Trophoblast cell (in vitro differentiated cells and primary cell): ENCODE measurements at regions not wholly inside any gene's neighbourhood (a gene's known extent, or its start where the extent isn't known, plus 50 kb on each side); places are given as distances from the start of the nearest gene placed in this dataset.

Experiments used
- DNase-seq, 2 donors: peaks; one replicate each; pipeline ENCODE4 v3.0.0-alpha.2; 2016
- H2AFZ ChIP-seq: 2 replicates; pipeline ENCODE4 v1.6.1; 2013; ENCODE audit warnings: low read length, moderate library complexity, mild to moderate bottlenecking; ENCODE audit not compliant: insufficient read depth, poor library complexity
- H2AK5ac ChIP-seq: 2 replicates; pipeline ENCODE4 v1.6.1; 2013; ENCODE audit warnings: mild to moderate bottlenecking, low read length
- H2BK120ac ChIP-seq: 2 replicates; pipeline ENCODE4 v1.6.1; 2013; ENCODE audit warnings: low read length, mild to moderate bottlenecking, moderate library complexity; ENCODE audit not compliant: insufficient read depth, poor library complexity
- H2BK12ac ChIP-seq: 2 replicates; pipeline ENCODE4 v1.6.1; 2013; ENCODE audit warnings: mild to moderate bottlenecking, low read length, moderate library complexity
- H2BK5ac ChIP-seq: 2 replicates; pipeline ENCODE4 v1.6.1; 2013; ENCODE audit warnings: low read length, low read depth, moderate library complexity, mild to moderate bottlenecking; ENCODE audit not compliant: poor library complexity
- H3K14ac ChIP-seq: 2 replicates; pipeline ENCODE4 v1.6.1; 2013; ENCODE audit warnings: mild to moderate bottlenecking, low read length
- H3K18ac ChIP-seq: 2 replicates; pipeline ENCODE4 v1.6.1; 2013; ENCODE audit warnings: mild to moderate bottlenecking, low read length
- H3K23ac ChIP-seq: 2 replicates; pipeline ENCODE4 v1.6.1; 2013; ENCODE audit warnings: low read length
- H3K27ac ChIP-seq: 2 replicates; pipeline ENCODE4 v1.5.1; 2013; ENCODE audit warnings: low read depth, mild to moderate bottlenecking, inconsistent platforms, low read length, moderate library complexity
- H3K27me3 ChIP-seq: 2 replicates; pipeline ENCODE4 v1.6.1; 2013; ENCODE audit warnings: inconsistent platforms, mild to moderate bottlenecking, low read length, moderate library complexity; ENCODE audit not compliant: insufficient read depth
- H3K36me3 ChIP-seq, 2 experiments: 1 replicate in 1 of 2; 2 replicates in 1 of 2; pipeline ENCODE4 v1.6.1; 2013; ENCODE audit warnings: low read length in 2 of 2, mild to moderate bottlenecking in 2 of 2, moderate library complexity in 1 of 2; ENCODE audit not compliant: insufficient read depth in 2 of 2, control insufficient read depth in 1 of 2
- H3K4ac ChIP-seq: 2 replicates; pipeline ENCODE4 v1.6.1; 2013; ENCODE audit warnings: low read depth, mild to moderate bottlenecking, low read length, moderate library complexity
- H3K4me1 ChIP-seq, 2 experiments: 1 replicate in 1 of 2; 2 replicates in 1 of 2; pipeline ENCODE4 v1.6.1; 2013; ENCODE audit warnings: low read length in 2 of 2, mild to moderate bottlenecking in 2 of 2, moderate library complexity in 1 of 2; ENCODE audit not compliant: insufficient read depth in 2 of 2, control insufficient read depth in 1 of 2
- H3K4me2 ChIP-seq: 2 replicates; pipeline ENCODE4 v1.6.1; 2013; ENCODE audit warnings: inconsistent platforms, mild to moderate bottlenecking, low read length, moderate library complexity
- H3K4me3 ChIP-seq: 2 replicates; pipeline ENCODE4 v1.5.1; 2013; ENCODE audit warnings: mild to moderate bottlenecking, low read depth, low read length, inconsistent platforms
- H3K79me1 ChIP-seq: one replicate; pipeline ENCODE4 v1.6.1; 2013; ENCODE audit warnings: low read length
- H3K79me2 ChIP-seq: 2 replicates; pipeline ENCODE4 v1.6.1; 2013; ENCODE audit warnings: low read length, mild to moderate bottlenecking; ENCODE audit not compliant: control insufficient read depth, insufficient read depth, poor library complexity
- H3K9ac ChIP-seq: 2 replicates; pipeline ENCODE4 v1.6.1; 2013; ENCODE audit warnings: mild to moderate bottlenecking, low read length
- H3K9me3 ChIP-seq: 2 replicates; pipeline ENCODE4 v1.6.1; 2013; ENCODE audit warnings: low read depth, mild to moderate bottlenecking, control low read depth, inconsistent platforms, low read length; ENCODE audit not compliant: insufficient read depth
- H4K12ac ChIP-seq: 2 replicates; pipeline ENCODE4 v1.6.1; 2013; ENCODE audit warnings: low read depth, mild to moderate bottlenecking, low read length, moderate library complexity
- H4K8ac ChIP-seq: 2 replicates; pipeline ENCODE4 v1.6.1; 2013; ENCODE audit warnings: low read depth, mild to moderate bottlenecking, low read length, moderate library complexity
- H4K91ac ChIP-seq: one replicate; pipeline ENCODE4 v1.6.1; 2013; ENCODE audit warnings: low read depth, mild to moderate bottlenecking, low read length, moderate library complexity
- WGBS: extraction: QIAGEN DNeasy Blood & Tissue Kit; methylation state at CpG from one replicate; pipeline ENCODE4 v1.1.7; 2013; ENCODE audit warnings: missing lambda C conversion rate; ENCODE audit not compliant: insufficient read length, insufficient coverage; ENCODE audit errors: extremely low coverage; 5-methylcytosine and 5-hydroxymethylcytosine counted together

DNA sequence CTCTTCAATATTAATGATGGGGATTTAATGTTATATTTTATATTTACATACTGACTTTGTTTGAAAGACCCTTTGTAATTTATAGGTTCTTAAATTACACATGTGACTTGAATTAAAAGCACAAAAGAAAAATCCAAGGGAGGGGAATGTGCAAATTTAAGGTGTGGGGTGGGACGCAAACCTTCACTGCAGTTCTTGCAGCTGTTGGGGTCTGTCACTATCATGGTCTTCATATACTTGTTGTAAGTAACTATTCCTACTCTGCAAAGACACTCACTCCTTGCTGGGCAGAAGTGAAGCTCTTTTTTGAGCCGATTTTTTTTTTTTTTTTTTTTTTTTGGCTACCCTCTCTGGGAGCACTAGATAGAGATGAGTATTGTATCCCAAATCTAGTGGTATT lies 505.3 kb downstream of the ARHGEF28 start:
- Histone ChIP-seq H3K27ac (no peak overlapping the region), H4K8ac (no peak overlapping the region), H3K4ac (no peak overlapping the region), H3K79me2 (no peaks in the 10 kb centered on the region), H3K23ac (no peak overlapping the region), H3K4me2 (no peak overlapping the region), H3K9ac (no peak overlapping the region), H3K14ac (no peak overlapping the region), H2BK12ac (no peak overlapping the region), H4K91ac (no peak overlapping the region), H3K79me1 (peaks cover 8% of the 10 kb centered on the region), H3K18ac (no peak overlapping the region), H3K9me3 (no peaks in the 10 kb centered on the region), H3K36me3 (no peaks in the 10 kb centered on the region), H2AK5ac (no peak overlapping the region), H2BK5ac (no peak overlapping the region), H3K27me3 (no peaks in the 10 kb centered on the region), H2AFZ (no peak overlapping the region), H3K4me3 (no peak overlapping the region), H4K12ac (no peak overlapping the region), H3K4me1 (peaks cover 13 to 14% of the 10 kb centered on the region in 2 experiments), H2BK120ac (no peak overlapping the region)
- no peak for DNase-seq
- no CpG with 5 or more reads among the region's 2 CpGs for WGBS

DNA sequence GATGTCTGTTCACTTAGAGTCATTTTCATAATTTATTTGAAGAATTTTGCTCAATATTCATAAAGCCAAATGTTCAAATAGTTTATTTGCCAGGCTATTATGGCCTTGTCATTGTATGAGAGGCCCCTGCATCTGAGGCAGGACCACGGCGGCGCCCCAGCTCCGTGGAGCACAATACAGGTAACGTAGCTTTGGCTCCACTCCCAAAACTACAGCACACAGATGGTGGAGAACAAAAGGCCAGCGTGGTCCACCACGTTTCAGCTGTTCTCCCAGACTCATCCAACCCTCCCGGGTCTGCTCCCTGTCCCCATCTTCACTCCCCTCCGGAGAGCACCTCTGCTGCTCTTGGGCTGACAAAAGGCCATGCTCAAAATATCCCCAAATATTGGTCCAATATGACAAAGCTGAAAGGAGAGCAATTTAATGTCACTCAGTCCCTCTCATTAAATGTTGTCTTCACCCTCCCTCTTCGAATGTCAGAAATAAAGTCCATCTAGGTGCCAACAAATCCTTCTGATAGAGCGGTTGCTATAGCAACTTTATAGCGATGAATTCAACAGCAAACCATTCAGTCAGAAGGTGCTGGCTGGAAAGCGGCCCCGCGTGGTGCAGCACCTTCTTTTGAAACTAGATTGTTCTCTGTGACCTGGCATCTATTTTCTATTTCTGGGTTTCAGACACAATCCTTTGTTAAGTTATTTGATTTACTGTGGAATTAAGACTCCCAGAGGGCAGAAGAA lies 504.3 kb downstream of the ARHGEF28 start:
- H3K27me3 ChIP-seq: no peaks in the 10 kb centered on the region
- no peak overlapping the region for H2AFZ ChIP-seq
- no peaks in the 10 kb centered on the region for H3K79me2 ChIP-seq
- H2BK5ac ChIP-seq: no peak overlapping the region
- H3K27ac ChIP-seq: no peak overlapping the region
- H4K91ac ChIP-seq: no peak overlapping the region
- H3K4me1 ChIP-seq: peaks cover 13 to 14% of the 10 kb centered on the region in 2 experiments
- H3K18ac ChIP-seq: no peak overlapping the region
- H3K9ac ChIP-seq: no peak overlapping the region
- no peak overlapping the region for H3K4me3 ChIP-seq
- H3K36me3 ChIP-seq: no peaks in the 10 kb centered on the region
- H2BK120ac ChIP-seq: no peak overlapping the region
- peaks cover 11% of the 10 kb centered on the region for H3K79me1 ChIP-seq
- H4K12ac ChIP-seq: no peak overlapping the region
- H3K14ac ChIP-seq: no peak overlapping the region
- H3K9me3 ChIP-seq: no peaks in the 10 kb centered on the region
- H3K4ac ChIP-seq: no peak overlapping the region
- H3K23ac ChIP-seq: no peak overlapping the region
- H3K4me2 ChIP-seq: no peak overlapping the region
- H2AK5ac ChIP-seq: no peak overlapping the region
- peak overlapping the region; percentile 41 for H2BK12ac ChIP-seq
- no peak overlapping the region for H4K8ac ChIP-seq
- no peak for DNase-seq
- WGBS: no CpG with 5 or more reads among the region's 15 CpGs

DNA sequence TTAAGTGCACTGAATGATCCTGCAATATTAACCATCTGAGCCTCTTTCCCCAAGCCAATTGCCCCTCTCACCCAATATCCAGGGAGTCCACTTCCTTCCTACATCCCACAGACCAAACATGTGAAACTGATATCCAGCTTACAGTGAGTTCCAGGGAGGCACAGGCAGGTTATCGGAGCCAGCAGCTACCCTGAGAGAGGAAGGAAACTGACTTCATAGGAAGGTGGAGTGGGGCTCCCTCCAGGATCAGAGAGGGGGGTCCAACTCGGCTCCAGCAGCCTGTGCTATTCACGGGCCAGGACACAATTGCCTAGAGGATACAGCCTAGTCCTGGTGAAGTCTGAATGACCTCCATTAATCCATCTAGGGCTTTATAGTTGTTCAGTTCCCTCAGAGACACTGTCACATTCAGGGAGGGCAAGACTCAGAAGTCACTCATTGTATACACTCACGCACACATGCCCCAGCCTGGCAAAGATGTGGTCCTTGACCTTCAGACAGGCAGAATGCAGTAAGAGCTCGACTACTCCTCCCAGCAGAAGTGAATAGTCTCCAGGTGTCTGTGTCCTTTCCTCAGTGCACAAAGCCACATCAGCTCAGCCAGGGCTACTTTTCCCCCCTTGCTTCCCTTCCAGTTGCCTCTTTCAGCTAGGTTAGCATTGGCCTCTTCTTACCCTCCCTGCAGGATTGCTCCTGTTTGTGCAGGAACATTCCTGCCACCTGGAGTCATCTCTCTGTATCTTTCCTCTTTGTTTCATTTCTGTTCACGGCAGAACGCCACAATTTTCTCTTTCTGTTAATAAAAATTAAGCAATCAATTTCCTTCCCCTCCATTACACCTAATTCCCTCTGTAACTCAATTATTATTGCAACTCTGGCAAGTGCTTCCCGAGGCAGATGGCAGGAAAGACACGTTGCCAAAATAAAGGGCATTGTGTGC lies 501.7 kb downstream of the ARHGEF28 start:
- Histone ChIP-seq H3K27ac (peak overlapping the region; percentile 29), H2AFZ (no peak overlapping the region), H3K23ac (no peak overlapping the region), H3K79me2 (no peaks in the 10 kb centered on the region), H2AK5ac (peak overlapping the region; percentile 60), H2BK5ac (peak overlapping the region; percentile 12), H3K79me1 (peaks cover 11% of the 10 kb centered on the region), H4K91ac (peak overlapping the region; percentile 76), H4K12ac (no peak overlapping the region), H3K4me1 (peaks cover 8 to 9% of the 10 kb centered on the region in 2 experiments), H4K8ac (peak overlapping the region; percentile 5), H2BK12ac (peak overlapping the region; percentile 61), H3K9me3 (no peaks in the 10 kb centered on the region), H3K36me3 (no peaks in the 10 kb centered on the region), H3K14ac (peak overlapping the region; percentile 30), H3K4me3 (no peak overlapping the region), H3K27me3 (no peaks in the 10 kb centered on the region), H3K9ac (no peak overlapping the region), H3K4ac (no peak overlapping the region), H3K4me2 (no peak overlapping the region), H2BK120ac (peak overlapping the region; percentile 43), H3K18ac (peak overlapping the region; percentile 58)
- WGBS: no CpG with 5 or more reads among the region's 9 CpGs
- peak in 1 of 2 donors; percentile 49 for DNase-seq

- no peak for DNase-seq
- Histone ChIP-seq H3K18ac (no peak overlapping the region), H3K79me2 (peaks cover 2% of the 10 kb centered on the region), H3K4me2 (no peak overlapping the region), H3K27me3 (no peaks in the 10 kb centered on the region), H4K8ac (no peak overlapping the region), H3K4ac (no peak overlapping the region), H3K9ac (no peak overlapping the region), H3K4me1 (peaks cover 9 to 12% of the 10 kb centered on the region in 2 experiments), H4K12ac (no peak overlapping the region), H2BK120ac (no peak overlapping the region), H3K23ac (no peak overlapping the region), H3K4me3 (no peak overlapping the region), H2AFZ (no peak overlapping the region), H2AK5ac (no peak overlapping the region), H3K36me3 (no peaks in the 10 kb centered on the region), H4K91ac (no peak overlapping the region), H3K14ac (no peak overlapping the region), H2BK12ac (no peak overlapping the region), H2BK5ac (no peak overlapping the region), H3K27ac (no peak overlapping the region), H3K9me3 (no peaks in the 10 kb centered on the region), H3K79me1 (peaks cover 11% of the 10 kb centered on the region)
- WGBS: no CpG with 5 or more reads among the region's 1 CpG
Observed at GRCh38 chr5:74126294-74126693, 500.3 kb downstream of the ARHGEF28 start.
